Neural progenitor cell (in vitro differentiated cells): ENCODE measurements at regions not wholly inside any gene's neighbourhood (a gene's known extent, or its start where the extent isn't known, plus 50 kb on each side); places are given as distances from the start of the nearest gene placed in this dataset.

ENCODE experiments used
- DNase-seq: peaks from one replicate; pipeline ENCODE4 v3.0.0-alpha.2; 2016; ENCODE audit warnings: low spot score
- H2AFZ ChIP-seq: fragments of 200-600 bp; sonication (generic); replicated peaks from 2 replicates; pipeline ENCODE4 v1.6.1; 2016; ENCODE audit warnings: antibody characterized with exemption
- H3F3A ChIP-seq: fragments of 200-600 bp; sonication (generic); 2 replicates; pipeline ENCODE4 v1.6.1; 2016; ENCODE audit warnings: antibody characterized with exemption, low read depth
- H3K27ac ChIP-seq: fragments of 200-600 bp; sonication (generic); 2 replicates; pipeline ENCODE4 v1.5.1; 2016; ENCODE audit warnings: mild to moderate bottlenecking
- H3K27me3 ChIP-seq: fragments of 200-600 bp; sonication (generic); 2 replicates; pipeline ENCODE4 v1.6.1; 2016; ENCODE audit warnings: mild to moderate bottlenecking, moderate library complexity
- H3K36me3 ChIP-seq: fragments of 200-600 bp; sonication (generic); 2 replicates; pipeline ENCODE4 v1.5.1; 2016
- H3K4me1 ChIP-seq: fragments of 200-600 bp; sonication (generic); 2 replicates; pipeline ENCODE4 v1.6.1; 2016; ENCODE audit warnings: mixed run types
- H3K4me2 ChIP-seq: fragments of 200-600 bp; sonication (generic); 2 replicates; pipeline ENCODE4 v1.6.1; 2016
- H3K4me3 ChIP-seq: fragments of 200-600 bp; sonication (generic); 2 replicates; pipeline ENCODE4 v1.5.1; 2016
- H3K79me2 ChIP-seq: fragments of 200-600 bp; sonication (generic); 2 replicates; pipeline ENCODE4 v1.6.1; 2016; ENCODE audit warnings: low read depth
- H3K9ac ChIP-seq: fragments of 200-600 bp; sonication (generic); 2 replicates; pipeline ENCODE4 v1.6.1; 2016
- H3K9me3 ChIP-seq: fragments of 200-600 bp; sonication (generic); 2 replicates; pipeline ENCODE4 v1.5.1; 2016; ENCODE audit warnings: low read depth
- H4K20me1 ChIP-seq: fragments of 200-600 bp; sonication (generic); 2 replicates; pipeline ENCODE4 v1.6.1; 2016; ENCODE audit warnings: low read depth
- H3K27ac Mint-ChIP-seq: 3 replicates; pipeline ENCODE4 v1.8.0; 2021; ENCODE audit warnings: mixed read lengths
- H3K27me3 Mint-ChIP-seq: 2 replicates; pipeline ENCODE4 v1.8.0; 2022; ENCODE audit warnings: low read depth, mild to moderate bottlenecking, inconsistent platforms, moderate library complexity, mixed read lengths; ENCODE audit not compliant: insufficient read depth
- H3K36me3 Mint-ChIP-seq: 3 replicates; pipeline ENCODE4 v1.8.0; 2021; ENCODE audit warnings: mixed read lengths
- H3K4me1 Mint-ChIP-seq: 3 replicates; pipeline ENCODE4 v1.8.0; 2021; ENCODE audit warnings: mixed read lengths
- H3K4me3 Mint-ChIP-seq: 3 replicates; pipeline ENCODE4 v1.8.0; 2021; ENCODE audit warnings: mild to moderate bottlenecking, moderate library complexity, mixed read lengths
- H3K9me3 Mint-ChIP-seq: 3 replicates; pipeline ENCODE4 v1.8.0; 2020; ENCODE audit warnings: mixed read lengths
- CTCF ChIP-seq: fragments of 200-600 bp; sonication (generic); IDR thresholded peaks from 2 replicates; pipeline ENCODE4 v1.5.1; 2017; ENCODE audit warnings: antibody characterized with exemption, mild to moderate bottlenecking
- EZH2 ChIP-seq: fragments of 200-600 bp; sonication (generic); IDR thresholded peaks from 2 replicates; pipeline ENCODE4 v1.6.1; 2017; ENCODE audit warnings: antibody characterized with exemption, mild to moderate bottlenecking, moderate library complexity
- EZH2phosphoT487 ChIP-seq: fragments of 200-600 bp; sonication (generic); IDR thresholded peaks from 2 replicates; pipeline ENCODE4 v1.6.1; 2017; ENCODE audit warnings: antibody characterized with exemption

DNA sequence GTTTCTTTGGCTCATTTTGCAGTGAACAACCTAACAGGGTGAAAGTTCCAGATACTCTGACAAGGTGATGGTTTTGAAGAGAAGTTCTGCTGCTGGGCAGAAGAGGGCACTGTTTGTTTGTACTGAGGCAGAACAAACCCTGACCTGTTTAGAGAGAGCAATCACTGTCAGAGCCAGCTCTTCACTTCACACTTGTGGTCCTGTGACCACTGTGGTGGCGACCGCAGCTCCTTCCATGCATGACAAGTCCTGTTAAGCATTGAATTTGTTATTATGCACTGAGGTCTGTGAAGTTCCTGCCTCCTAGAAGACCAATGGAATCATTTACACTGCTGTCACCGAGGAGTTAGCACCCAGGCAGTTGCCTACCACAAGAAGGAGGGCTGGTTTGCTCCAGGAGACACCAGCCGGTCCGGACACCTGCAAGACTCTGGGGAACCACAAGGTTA lies 86.6 kb downstream of the ZNF330 start:
- Histone ChIP-seq H3K9ac (no peak overlapping the region), H2AFZ (no peak overlapping the region), H4K20me1 (no peaks in the 10 kb centered on the region), H3K79me2 (no peaks in the 10 kb centered on the region), H3K4me1 (no peaks in the 10 kb centered on the region), H3K27ac (no peak overlapping the region), H3K9me3 (no peaks in the 10 kb centered on the region), H3F3A (no peaks in the 10 kb centered on the region), H3K4me3 (no peak overlapping the region), H3K36me3 (no peaks in the 10 kb centered on the region), H3K4me2 (no peak overlapping the region), H3K27me3 (no peaks in the 10 kb centered on the region)
- no peak overlapping the region for H3K27ac Mint-ChIP-seq
- peaks cover 3% of the 10 kb centered on the region for H3K27me3 Mint-ChIP-seq
- peaks cover 6% of the 10 kb centered on the region for H3K4me1 Mint-ChIP-seq
- no peak overlapping the region for H3K4me3 Mint-ChIP-seq
- TF ChIP-seq CTCF: peak; percentile 70
- no peak for TF ChIP-seq EZH2
- peak; percentile 67 for DNase-seq
- H3K36me3 Mint-ChIP-seq: no peaks in the 10 kb centered on the region
- H3K9me3 Mint-ChIP-seq: no peaks in the 10 kb centered on the region

GRCh38 chr4:141309874-141310273 lies 89.2 kb downstream of the ZNF330 start:
- H3K36me3 Mint-ChIP-seq: no peaks in the 10 kb centered on the region
- H3K4me1 Mint-ChIP-seq: peaks cover 6% of the 10 kb centered on the region
- Histone ChIP-seq H3K4me2 (no peak overlapping the region), H3K4me1 (no peaks in the 10 kb centered on the region), H3K9me3 (no peaks in the 10 kb centered on the region), H3K27ac (no peak overlapping the region), H3K4me3 (no peak overlapping the region), H3K9ac (no peak overlapping the region), H3F3A (no peaks in the 10 kb centered on the region), H4K20me1 (no peaks in the 10 kb centered on the region), H2AFZ (no peak overlapping the region), H3K27me3 (no peaks in the 10 kb centered on the region), H3K36me3 (no peaks in the 10 kb centered on the region), H3K79me2 (no peaks in the 10 kb centered on the region)
- TF ChIP-seq CTCF (no peak), EZH2phosphoT487 (no peak), EZH2 (no peak)
- no peak overlapping the region for H3K4me3 Mint-ChIP-seq
- H3K9me3 Mint-ChIP-seq: no peaks in the 10 kb centered on the region
- DNase-seq: no peak
- no peak overlapping the region for H3K27ac Mint-ChIP-seq
- no peaks in the 10 kb centered on the region for H3K27me3 Mint-ChIP-seq

- Histone ChIP-seq H3K79me2 (no peaks in the 10 kb centered on the region), H3K4me2 (no peak overlapping the region), H3K9me3 (no peaks in the 10 kb centered on the region), H4K20me1 (no peaks in the 10 kb centered on the region), H3F3A (no peaks in the 10 kb centered on the region), H3K4me3 (no peak overlapping the region), H3K9ac (no peak overlapping the region), H3K36me3 (no peaks in the 10 kb centered on the region), H3K4me1 (no peaks in the 10 kb centered on the region), H3K27me3 (no peaks in the 10 kb centered on the region), H2AFZ (no peak overlapping the region), H3K27ac (no peak overlapping the region)
- Mint-ChIP-seq H3K9me3 (no peaks in the 10 kb centered on the region), H3K27ac (no peak overlapping the region), H3K27me3 (no peaks in the 10 kb centered on the region), H3K36me3 (no peaks in the 10 kb centered on the region), H3K4me1 (peaks cover 6% of the 10 kb centered on the region), H3K4me3 (no peak overlapping the region)
- no peak for DNase-seq
- no peak for TF ChIP-seq EZH2
- no peak for TF ChIP-seq EZH2phosphoT487
- no peak for TF ChIP-seq CTCF
Observed at GRCh38 chr4:141311246-141312204, 90.8 kb downstream of the ZNF330 start.
